GM13976 (cell line): ENCODE measurements at regions not wholly inside any gene's neighbourhood (a gene's known extent, or its start where the extent isn't known, plus 50 kb on each side); places are given as distances from the start of the nearest gene placed in this dataset.

Source experiments
- DNase-seq: peaks from one replicate; pipeline ENCODE4 v3.0.0; 2012; ENCODE audit warnings: low spot score
- in situ Hi-C: fragments of 300-500 bp; cut with MboI; formaldehyde crosslinking; loops from one replicate; pipeline ENCODE4 v1.12.0; 2022; ENCODE audit warnings: low sequenced_read_pairs, mixed read lengths, inconsistent platforms; ENCODE audit not compliant: unreplicated experiment
- TF ChIP-seq, protein P1 (sequence below): IDR thresholded peaks from 2 replicates; pipeline ENCODE4 v1.5.1; 2012; ENCODE audit warnings: borderline replicate concordance, mild to moderate bottlenecking; ENCODE audit not compliant: insufficient read depth; ENCODE audit errors: extremely low read depth, missing control alignments, control extremely low read depth

DNA sequence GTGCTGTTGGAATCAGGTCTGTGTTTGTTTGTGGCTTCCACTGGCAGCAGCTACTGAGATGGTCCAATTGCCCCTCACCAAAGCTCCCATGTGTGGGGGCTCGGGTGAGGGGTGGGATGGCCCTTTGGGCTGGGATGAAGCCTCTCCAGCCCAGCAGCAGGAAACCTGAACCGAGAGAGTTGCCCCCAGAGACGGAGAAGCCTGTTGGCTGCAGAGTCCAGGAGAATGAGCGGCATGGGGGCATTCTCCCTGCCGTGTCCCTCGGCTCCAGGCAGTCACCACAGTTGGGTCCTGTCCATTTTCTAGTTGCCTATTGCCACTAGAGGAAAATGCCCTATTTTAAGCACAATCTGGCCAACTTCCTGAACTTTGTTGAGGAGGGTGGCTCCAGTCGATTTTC, 222.2 kb upstream of the PPP2R2D start:
- in situ Hi-C loops = no loop called here
- no peak for DNase-seq
- TF ChIP-seq, protein P1, sequence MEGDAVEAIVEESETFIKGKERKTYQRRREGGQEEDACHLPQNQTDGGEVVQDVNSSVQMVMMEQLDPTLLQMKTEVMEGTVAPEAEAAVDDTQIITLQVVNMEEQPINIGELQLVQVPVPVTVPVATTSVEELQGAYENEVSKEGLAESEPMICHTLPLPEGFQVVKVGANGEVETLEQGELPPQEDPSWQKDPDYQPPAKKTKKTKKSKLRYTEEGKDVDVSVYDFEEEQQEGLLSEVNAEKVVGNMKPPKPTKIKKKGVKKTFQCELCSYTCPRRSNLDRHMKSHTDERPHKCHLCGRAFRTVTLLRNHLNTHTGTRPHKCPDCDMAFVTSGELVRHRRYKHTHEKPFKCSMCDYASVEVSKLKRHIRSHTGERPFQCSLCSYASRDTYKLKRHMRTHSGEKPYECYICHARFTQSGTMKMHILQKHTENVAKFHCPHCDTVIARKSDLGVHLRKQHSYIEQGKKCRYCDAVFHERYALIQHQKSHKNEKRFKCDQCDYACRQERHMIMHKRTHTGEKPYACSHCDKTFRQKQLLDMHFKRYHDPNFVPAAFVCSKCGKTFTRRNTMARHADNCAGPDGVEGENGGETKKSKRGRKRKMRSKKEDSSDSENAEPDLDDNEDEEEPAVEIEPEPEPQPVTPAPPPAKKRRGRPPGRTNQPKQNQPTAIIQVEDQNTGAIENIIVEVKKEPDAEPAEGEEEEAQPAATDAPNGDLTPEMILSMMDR = no peak

DNA sequence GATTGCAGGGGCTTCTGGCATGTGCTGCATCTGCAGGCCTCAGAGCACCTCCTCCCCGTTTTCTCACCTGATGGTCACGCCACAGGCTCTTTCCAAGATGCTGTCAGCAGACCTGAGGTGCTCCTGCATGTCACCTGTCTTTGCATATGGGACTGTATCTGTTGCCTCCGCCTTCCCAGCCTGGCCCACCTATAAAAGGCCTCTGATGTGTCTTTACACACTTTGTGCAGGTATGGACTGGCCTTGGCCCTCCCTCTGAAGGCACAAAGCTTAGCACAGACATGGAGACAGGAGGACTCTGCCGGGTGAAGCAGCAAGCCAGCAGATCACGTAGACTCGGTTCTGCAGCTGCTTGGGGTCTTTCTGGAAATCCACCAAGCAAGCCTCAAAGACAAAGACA, 220.9 kb upstream of the PPP2R2D start:
- DNase-seq = no peak
- TF ChIP-seq, protein P1 = no peak
- in situ Hi-C loops = no loop called here

DNA sequence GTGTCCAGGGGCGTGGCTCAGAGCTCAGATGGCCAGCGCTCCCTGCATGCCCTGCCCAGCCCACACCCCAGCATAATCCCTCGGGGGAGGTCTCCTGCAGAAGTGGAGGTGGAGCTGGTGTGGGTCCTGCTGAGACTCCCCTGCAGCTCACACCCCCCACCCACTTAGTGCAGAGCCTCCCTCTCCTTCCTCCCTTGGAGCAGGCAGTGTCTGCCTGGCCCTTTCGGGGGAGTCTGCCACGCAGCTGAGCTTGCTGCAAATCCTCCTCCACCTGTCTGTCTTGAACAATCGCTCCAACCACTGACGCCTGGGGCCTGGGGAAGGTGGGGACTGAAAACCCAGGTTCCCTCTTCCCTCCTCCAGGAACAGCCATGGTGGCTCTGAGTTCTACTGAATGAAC, 219.7 kb upstream of the PPP2R2D start:
- TF ChIP-seq, protein P1 = no peak
- in situ Hi-C loops = no loop called here
- no peak for DNase-seq

DNA sequence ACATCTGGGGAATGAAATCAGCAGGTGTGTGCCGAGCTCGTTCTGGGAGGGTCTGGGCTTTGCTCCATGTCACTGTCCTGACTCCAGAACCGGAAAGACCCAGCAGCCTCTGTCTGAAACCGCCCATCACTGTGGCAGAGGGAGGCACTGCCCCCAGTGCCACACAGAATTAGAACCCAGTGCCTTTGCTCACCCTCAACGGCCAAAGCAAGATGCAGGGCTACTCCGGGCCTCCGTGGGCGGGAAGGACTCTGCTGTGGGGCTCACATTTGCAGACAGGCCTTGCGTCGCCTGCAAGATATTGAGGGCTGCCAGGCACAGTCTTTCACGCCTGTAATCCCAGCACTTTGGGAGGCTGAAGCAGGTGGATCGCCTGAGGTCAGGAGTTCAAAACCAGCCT, 219.2 kb upstream of the PPP2R2D start:
- no peak for DNase-seq
- in situ Hi-C loops = no loop called here
- TF ChIP-seq, protein P1 = no peak

DNA sequence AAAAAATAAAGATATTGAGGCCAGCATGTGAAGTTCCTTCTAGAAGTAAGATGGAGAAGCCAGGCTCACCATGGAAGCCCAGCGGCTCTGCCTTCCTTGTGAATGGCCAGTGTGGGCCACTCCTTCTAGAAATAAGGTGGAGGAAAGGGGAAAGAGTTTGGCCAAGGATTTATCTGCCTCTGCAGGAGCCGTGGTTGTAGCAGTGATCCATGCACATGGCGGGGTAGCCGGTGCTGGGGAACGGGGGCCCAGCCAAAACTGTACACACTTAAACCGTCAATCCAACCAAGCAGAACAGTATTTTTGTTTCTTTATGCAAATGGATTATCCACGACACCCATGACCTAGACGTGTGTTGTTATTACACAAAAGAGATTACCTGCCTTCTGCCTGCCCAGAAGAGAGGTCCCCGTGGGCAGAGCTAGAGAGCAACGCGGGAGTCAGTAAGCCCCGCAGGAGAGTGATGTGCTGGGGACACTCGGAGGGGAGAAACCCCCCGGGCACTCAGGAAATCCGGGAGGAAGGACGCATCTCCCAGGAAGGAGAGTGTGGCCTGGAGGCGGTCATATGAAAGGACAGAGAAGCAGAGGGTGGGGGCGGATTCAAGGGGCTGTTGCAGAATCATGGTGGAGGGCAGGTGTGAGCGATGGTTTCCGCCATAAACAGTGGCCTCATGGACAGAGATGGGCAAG, 218.4 kb upstream of the PPP2R2D start:
- TF ChIP-seq, protein P1 = no peak
- in situ Hi-C loops = no loop called here
- no peak for DNase-seq

DNA sequence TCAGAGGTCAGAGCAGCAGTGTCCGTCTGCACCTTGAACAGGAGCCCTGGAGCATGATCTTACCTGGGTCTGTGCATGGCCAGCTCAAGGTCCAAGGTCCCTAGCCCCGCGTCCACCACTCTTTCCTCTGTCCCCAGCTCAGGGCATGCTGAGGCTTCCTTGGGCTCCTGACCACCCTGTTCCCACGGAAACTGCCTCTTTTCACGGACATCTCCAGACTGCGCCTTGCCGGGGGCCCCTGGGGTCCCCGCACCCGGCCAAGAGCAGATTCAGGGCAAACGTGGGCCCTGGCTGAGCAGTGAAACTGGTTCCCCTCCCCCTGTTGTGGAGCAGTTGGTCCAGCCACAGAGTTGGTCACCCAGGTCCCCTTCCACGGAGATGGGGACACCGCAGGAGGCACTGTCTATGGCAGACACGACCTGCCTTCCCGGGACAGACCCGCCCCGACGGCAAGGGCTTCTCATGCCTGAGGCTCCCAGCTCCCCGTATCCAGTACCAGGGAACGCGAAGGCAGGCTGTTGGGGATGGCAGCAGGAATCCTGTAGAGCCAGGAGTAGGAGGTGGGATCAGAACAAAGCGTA, 217.4 kb upstream of the PPP2R2D start:
- no peak for DNase-seq
- TF ChIP-seq, protein P1 = no peak
- in situ Hi-C loops = no loop called here
